Islet precursor cell (in vitro differentiated cells): ENCODE measurements at regions not wholly inside any gene's neighbourhood (a gene's known extent, or its start where the extent isn't known, plus 50 kb on each side); places are given as distances from the start of the nearest gene placed in this dataset.
"Not testable (repeated sequence)": the region's sequence is repeated elsewhere in the genome, so short reads cannot be mapped to it uniquely, and the experiment has no call there.

ENCODE experiments used
- DNase-seq: peaks from one replicate; pipeline ENCODE4 v3.0.0-alpha.2; 2018

DNA sequence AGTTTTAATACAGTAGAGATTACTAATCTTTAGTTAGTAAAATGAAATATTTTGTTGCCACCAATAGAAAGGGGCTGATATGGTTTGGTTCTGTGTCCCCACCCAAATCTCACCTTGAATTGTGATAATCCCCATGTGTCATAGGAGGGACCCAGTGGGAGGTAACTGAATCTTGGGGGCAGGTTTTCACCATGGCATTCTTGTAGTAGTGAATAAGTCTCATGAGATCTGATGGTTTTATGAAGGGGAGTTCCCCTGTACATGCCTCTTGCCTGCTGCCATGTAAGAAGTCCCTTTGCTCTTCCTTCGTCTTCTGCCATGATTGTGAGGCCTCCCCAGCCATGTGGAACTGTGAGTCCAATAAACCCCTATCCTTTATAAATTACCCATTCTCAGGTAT is 285.9 kb downstream of the BCL2L11 start:
- DNase-seq = not testable (repeated sequence)

DNA sequence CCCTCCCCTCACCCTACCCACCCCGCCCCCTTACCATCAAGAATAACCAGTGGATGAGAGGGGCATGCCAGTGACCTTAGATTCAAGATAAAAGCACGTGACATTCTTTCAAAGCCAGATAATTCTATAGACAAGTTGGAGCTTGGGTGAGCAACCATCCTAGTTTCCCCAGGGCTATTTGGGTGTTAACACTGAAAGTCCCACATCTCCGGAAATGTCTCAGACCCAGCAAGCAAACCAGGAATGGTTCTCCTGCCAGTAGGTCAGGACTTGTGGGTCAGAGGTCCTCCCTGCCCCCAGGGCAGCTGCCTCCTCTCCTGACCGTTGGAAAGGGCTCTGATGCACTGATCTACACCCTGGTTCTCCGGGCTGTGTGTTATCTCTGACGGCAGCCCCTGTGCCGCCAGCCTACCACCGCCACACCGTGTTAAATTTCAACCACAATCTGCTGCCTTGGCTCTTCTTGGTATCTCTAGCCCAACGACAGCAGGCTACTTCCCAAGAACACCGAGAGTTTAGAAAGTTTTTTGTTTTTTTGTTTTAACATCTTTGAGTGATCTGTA is 287.0 kb downstream of the BCL2L11 start:
- DNase-seq = not testable (repeated sequence)

DNA sequence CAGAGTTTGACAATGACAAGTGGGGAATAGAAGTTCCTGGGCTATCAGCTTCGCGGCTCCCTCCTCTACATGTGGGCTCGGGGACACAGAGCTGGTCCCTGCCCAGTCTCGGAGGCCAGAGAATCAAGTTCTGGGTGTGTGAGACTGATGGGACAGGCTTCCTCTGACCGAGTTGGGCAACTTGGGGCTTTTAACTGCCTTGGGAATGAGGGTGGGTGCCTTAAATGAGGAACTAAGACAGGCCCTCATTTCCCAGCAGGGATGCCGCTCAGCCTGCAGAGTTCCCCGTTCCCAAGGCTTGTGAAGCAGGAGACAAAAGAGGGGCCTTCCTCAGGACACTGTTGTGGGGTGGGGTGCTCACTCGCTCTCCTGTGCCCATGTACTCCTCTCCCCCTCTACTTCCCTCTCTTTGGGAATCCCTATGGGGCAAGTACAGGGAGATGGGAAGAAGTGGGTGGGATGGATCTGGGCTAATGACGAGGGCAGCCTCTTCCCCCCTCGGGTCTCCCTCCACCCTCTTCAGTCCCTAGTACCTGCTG is 290.2 kb downstream of the BCL2L11 start:
- not testable (repeated sequence) for DNase-seq

DNA sequence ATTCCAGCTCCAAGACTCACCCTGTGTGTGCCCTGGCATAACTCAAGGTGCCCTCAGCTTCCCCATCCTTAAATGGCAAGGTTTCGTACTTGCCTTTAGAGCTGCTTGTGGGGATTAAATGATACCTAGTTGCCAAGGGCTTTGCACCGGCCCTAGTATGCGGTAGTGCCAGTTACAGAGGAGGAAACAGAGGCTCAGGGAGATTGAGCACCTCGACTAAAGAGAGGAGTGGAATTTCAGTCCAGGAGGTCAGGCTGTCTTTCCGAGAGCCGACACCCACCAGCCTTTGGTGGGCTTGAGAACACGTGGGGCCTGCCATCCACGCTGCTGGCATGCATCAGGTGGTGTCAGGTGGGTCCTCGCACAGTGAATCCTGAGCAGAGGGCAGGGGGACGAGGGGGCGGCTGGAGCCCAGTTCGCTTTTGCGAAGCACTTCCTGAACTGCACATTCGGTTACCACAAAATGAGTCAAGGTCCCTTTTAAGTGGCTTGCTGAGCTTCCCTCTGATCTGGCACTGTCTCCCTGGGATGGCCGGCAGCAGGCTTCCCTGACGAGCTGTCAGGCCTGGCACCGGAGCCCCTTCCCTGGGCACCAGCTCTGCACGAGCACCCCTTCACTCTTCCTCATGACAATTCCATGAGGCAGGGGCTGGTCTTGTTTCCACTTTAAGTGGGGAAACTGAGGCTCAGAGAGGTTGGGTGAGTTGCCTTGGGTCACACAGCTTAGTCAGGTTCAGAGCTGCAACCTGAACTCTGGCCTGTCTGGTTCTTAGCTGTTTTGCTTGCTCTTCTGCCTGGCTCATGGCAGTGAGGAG is 291.4 kb downstream of the BCL2L11 start:
- not testable (repeated sequence) for DNase-seq

DNA sequence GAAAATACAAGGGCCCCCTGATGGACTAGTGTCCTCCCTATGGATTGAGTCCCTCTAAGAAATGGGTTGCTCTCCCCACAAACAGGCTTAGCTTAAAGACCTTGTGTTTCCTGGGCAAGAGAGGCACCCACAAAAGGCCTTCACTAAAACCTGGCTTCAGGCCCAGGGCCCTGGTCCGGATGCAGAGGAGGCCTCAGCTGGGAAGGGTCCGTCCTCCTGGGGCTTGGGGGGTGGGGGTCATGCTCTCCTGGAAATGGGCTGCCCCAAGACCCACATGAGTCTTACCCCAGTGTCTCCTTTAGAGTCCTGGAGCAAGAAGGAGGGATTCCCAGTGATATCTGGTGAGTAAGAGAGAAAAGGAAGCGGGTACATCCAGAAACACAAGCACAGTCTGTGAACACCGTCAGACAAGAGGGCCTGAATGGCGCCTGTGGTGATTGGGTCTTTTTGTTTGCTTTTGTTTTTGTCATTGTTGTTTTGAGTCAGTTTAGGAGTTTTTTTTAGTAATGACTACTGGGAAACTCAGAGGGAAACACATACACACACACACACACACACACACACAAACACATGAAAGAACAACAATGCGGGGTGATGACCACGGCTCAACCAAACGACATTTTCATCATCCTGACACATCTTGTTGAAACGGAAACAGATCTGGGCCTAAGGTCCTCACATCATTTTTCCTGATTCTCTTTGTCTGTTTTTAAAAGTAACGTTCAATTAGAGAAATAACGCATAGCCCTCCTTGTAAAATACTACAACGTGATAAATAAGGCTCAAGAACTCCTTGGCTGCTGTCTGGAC is 292.3 kb downstream of the BCL2L11 start:
- DNase-seq = peak; percentile 27

DNA sequence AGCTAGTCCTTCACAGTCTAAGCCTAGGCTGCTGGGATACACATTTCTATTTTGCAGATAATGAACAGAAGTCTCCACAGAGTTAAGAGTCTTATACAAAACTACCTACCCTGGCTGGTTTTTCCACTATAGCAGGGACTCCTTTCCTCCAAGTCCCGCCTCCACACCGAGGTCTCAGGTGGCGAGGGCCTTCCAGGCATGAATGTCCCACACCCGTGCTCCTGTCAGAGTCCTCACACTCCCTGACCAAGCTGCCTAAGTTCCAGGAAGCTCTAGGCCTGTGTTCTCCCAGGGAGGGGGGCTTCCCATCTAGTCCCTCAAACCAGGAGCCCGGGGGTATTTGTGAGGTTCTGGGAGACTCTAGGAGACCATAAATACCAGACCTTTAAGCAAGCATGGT is 293.2 kb downstream of the BCL2L11 start:
- DNase-seq = peak; percentile 83

DNA sequence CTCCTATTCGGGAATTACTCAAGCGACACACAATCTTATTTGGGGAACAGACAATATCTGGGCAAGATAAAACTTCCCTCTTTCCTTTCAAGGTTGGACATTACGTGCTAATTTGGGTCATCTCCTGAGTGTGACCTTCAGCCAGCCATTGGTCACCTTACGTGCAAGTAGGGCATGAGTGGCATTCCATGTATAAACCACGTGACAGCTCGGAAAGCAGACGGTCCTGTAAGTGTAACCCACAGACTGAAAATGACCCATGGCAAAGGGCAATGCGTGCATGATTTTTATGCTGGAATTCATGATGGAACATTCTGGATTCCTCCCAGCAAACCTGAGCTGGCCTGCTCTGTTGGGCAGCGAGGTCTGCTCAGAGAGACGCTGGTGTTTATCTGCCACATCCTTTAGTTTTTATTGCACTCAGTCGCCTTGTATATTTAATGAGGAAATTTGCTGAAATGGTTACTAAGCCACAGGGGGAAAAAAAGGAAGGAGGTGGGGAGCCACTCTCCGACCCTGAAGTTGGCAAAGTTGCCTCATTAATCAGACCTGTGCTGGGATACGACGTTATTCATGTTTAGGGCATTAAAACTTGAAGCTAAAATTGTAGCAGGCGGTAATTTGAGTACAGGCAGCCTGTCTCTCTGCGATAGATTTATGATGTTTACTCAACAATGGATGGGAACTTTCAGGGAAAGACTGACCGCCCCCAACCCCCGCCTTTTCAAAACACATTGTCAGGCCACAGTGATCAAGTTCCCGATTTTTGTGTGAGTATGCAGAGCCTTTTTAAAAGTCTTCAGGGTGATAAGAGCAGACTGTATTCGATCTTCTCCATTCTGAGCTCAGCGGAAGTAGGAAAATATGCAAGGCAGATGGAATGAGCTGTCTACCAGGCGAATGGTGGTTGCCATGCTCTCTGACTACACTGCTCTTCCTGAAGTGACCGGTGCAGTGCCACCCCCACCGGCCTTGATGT is 295.3 kb downstream of the BCL2L11 start:
- peak; percentile 32 for DNase-seq

DNA sequence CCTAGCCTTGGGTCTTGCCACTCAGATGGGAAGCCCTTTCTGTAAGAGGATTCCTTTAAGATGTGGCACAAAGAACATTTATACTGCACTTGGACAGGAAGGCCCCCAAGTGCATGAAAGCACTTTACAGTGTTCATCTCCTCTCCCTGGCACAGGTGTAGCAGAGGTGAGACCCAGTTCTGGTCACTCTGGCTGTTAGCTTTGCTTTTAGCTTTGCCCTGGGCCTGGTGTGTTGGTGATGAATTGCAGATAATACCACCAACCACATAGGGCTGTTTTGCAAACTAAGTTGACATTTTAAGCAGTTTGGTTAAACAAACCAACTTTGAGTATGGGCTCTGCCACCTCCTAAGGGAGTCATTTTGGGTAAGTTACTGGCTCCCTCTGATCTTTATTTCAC is 296.3 kb downstream of the BCL2L11 start:
- peak; percentile 49 for DNase-seq

DNA sequence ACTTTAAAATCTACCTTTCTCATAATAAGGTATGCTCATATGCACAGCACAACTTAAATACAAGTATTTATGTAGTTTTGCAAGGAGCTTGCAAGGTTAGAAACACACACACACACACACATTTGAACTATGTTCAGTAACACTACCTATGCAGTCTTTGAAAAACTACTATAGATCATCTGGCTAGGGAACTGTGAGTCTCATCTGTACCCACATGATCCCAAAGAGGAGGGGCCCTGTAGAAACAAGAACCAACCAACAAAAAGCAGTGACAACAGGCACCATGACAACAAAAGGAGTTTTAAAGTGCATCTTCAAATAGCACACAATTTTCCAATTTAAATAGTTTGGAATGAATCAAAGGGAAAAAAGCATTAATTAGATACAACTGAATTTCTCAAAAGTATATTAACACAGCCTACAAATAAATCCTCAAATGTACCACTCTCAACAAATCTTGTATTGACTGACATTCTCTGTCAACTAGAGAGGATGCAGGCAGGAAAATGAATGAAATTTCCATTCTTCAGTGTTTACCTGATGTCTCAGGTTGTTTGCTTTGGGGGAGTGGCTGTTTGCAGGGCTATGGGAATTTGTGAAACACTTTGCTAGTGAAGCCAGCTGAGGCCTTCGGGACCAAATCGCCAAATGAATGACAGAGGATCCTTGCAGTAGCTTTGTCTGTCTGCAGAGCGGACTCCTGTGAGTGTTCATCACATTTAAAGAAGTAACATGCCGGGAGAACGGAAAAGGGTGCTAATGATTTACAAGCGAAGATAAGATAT is 297.6 kb downstream of the BCL2L11 start:
- not testable (repeated sequence) for DNase-seq

DNA sequence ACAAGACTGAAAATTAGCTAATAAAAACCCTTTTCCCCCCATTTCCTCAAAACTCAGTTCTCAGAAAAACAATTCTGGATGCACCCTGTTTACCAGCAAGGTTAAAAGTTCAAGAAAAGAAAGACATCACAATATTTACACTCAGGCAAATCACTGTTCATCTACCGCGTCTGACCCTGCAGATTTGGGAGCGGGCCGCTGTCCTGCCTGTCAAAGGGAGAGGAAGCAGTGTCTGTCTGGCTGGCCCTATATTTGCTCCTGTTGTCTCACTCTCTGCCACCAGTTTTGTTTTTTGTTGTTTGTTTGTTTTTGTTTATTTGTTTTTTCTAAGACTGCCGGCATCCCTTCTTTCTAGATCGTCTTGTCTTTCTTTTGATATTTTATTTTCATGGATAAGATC is 299.4 kb downstream of the BCL2L11 start:
- peak; percentile 26 for DNase-seq

DNA sequence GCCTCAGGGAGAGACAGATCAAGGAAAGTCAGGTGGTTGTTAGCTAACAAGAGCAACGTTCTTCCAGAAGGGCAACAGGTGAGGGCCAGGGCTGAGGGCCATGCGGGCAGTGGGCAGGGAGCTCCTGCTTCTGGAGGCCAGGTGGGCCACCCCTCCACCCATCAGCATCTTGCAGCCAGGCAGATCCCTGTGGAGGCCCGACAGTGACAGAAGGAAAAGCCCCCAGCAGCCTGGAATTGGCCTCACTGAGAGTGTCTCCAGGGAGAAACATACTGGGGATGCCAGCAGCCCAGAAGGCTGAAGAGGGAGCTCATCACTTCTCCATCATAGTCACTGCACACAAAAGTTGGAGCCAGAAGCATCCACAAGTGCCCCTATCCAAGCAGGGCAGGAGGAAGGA is 300.1 kb downstream of the BCL2L11 start:
- DNase-seq = peak; percentile 34

DNA sequence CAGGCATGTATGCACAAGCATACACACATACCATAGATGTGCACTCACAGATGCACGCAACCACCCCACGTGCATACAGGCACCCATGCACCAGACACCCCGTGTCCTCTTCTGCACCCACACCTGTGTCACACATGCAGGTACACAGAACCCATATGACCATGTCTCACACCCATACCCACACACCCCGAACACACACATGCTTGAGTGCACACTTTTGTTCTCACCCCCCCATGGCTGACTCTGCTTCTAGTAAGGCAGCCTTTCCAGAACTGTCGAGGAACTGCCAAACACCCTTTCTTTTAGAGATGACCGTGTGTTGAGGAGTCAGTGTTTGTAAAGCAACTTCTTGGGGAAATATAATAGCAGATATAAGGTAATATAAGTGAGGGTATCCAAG is 301.2 kb downstream of the BCL2L11 start:
- DNase-seq = not testable (repeated sequence)

DNA sequence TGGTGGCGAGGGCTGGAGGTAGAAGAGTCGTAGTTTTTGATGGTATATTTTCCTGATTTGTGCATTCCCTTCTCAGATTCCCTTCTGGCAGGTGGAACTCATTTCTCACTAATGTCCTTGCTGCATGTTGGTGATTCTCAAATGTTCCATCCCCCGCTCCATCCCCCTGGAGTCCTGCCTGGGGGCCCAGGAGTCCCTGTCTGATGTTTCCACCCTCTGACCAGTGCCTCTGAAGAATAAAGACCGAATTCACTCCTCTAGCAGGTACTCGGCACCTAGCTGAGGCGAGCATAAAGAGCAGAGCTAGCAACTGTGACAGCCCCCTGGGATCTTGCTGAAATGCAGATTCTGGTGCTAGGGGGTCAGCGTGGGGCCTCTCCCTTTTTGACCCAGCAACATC is 301.8 kb downstream of the BCL2L11 start:
- peak; percentile 8 for DNase-seq

DNA sequence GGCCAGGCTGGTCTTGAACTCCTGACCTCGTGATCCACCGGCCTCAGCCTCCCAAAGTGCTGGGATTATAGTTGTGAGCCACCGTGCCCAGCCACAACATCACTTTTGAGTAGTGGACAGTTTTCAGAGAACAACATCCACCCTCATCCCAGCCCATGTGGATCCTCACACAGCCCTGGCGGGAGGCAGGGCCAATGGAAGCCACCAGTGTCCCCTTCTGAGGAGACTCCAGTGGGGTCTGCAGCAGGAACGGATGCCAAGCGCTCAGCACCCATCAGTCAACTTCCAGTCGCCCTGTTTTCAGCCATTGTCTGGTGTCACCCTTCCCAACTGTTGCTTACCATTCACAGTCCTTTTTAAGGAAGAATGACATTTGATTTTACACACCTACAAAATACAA is 302.5 kb downstream of the BCL2L11 start:
- DNase-seq = not testable (repeated sequence)

DNA sequence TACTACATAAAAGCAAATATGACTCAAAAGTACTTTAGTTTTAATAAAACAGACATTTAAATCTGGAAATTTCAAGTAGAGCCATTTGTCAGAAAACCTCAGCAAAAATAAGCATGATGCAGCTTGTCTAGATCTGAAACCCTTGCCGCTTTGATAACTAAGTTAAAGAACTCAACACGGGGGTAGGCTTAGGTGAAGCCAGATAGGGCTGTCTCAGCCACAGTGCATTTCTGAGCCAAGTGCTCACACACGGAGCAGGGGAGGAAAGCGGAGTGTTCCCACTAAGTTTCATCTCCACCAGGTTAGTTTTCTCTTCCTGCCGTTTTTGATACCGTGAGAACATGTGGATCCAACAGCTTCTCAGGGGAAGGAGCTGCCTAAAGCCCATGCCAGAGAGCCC is 303.5 kb downstream of the BCL2L11 start:
- DNase-seq = not testable (repeated sequence)

DNA sequence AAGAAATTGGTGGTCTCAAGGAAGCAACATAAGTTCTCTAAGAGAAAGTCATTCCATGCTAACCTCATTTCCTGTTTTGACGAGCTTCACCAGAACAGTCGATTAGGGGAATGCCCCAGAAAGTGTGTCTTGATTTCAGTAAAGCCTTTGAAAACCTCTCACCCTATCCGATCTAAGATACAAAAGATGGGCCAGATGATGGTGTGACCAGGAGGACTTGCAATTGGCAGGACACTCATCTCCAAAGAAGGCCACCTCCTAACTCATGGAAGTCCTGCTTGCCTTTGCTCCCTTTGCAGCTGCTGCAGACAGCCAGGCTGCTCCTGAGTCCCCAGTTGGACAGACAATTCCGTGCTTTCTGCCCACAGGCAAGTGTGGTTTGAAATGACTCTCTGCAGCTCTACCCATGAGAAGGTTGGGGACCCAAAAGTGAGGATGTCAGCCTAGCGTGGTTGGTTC is 304.2 kb downstream of the BCL2L11 start:
- peak; percentile 16 for DNase-seq

DNA sequence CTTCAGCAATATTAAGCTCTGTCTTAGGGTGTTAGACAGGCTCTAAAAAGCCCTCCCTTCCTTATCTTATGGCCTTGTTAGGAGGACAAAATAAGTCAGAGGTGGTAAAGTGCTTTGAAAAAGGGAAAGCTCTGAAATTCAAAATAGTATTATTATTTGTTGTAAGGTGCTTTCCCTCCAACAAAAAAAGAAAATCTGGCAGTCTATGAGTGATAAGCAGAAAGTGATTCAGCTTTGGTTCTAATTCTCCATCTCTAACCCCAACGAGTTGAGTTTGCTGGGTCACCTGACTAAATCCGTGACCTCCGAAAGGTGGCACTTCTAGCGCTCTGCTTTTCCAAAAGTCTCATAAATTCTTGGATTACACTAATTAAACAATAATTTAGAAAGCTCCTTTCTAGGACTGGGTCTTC is 305.1 kb downstream of the BCL2L11 start:
- DNase-seq = not testable (repeated sequence)

DNA sequence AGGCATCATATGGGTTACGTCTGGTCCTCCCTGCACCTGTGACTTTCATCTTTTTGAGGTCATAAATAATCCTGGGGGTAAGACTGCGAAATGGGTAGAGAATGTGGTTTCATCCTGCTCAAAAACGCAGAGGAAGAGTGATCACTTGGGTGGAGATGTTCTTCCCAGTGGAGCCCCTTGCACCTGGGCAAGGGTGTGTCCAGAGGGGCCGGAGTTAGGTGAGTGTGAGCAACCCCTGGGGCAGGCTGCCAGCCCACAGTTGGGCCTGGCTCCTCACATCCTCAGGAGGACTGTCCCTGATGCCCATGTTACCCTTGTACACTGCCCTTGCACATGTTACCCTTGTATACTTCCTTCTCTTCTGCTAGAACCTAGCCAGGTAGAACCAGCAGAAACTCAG is 306.6 kb downstream of the BCL2L11 start:
- DNase-seq = not testable (repeated sequence)

DNA sequence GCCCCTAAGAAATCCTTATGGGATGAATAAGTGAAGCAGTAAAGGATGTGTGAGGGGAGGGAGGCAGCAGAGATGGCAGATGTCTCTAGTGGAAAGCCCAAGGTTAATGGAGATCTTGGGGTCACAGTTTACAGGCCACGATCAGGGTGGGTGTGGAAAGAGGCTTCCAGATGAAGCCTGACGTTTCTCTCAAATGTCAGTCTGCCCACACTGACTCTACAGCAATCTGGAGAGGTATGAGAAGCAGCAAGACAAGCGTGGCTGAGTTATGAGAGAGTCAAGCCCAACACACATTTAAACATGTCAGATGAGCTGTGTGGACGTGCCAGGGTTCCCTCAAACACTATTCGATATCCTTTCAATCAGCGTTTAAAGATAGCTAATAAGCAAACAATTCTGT is 308.2 kb downstream of the BCL2L11 start:
- peak; percentile 8 for DNase-seq

DNA sequence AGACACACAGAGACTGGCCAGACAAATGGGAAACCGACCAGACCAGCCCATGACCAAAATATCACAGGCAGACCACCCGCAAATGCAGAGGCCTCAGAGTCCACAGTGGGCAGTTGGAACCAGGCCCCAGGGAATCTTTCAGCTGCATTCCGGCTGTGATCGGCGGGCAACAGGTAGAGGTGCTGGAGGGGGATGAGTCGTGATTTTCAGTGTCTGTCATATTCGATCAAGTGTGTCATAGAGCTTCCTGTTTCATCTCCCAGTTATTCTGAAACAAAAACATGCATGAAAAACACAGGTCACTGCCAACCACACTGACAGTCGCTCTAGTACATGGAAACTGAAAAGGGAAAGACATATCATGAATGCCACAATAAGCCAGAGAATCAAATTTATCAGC is 308.6 kb downstream of the BCL2L11 start:
- DNase-seq = peak; percentile 22
